ENCODE measurements at regions not wholly inside any gene's neighbourhood (a gene's known extent, or its start where the extent isn't known, plus 50 kb on each side); places are given as distances from the start of the nearest gene placed in this dataset.

DNA sequence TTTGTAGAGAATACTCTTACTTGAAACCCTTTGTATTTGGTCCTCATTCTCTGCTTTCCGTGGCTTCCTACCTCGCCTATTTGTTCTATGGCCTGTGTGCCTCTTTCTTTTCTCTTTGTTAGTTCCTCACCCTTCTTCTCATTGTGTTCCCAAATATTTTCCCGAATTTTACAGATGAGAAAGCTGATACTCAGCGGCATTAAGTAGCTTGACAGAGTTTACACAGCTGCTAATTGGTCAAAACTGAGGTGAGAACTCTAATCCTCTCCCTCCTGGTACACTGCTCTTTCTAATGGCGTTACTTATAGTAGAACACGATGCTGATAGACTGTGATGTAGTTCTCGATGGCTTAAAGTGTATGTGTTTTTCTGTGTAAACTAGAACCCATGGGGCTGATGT, 80.7 kb upstream of the HDAC9 start:
- DNase-seq (ENCODE audit: low read depth), result no peak
- H3K4me3 ChIP-seq (replicated peaks; ENCODE audit: low read depth, low read length), result no peak overlapping the region
- TF ChIP-seq, protein P1, sequence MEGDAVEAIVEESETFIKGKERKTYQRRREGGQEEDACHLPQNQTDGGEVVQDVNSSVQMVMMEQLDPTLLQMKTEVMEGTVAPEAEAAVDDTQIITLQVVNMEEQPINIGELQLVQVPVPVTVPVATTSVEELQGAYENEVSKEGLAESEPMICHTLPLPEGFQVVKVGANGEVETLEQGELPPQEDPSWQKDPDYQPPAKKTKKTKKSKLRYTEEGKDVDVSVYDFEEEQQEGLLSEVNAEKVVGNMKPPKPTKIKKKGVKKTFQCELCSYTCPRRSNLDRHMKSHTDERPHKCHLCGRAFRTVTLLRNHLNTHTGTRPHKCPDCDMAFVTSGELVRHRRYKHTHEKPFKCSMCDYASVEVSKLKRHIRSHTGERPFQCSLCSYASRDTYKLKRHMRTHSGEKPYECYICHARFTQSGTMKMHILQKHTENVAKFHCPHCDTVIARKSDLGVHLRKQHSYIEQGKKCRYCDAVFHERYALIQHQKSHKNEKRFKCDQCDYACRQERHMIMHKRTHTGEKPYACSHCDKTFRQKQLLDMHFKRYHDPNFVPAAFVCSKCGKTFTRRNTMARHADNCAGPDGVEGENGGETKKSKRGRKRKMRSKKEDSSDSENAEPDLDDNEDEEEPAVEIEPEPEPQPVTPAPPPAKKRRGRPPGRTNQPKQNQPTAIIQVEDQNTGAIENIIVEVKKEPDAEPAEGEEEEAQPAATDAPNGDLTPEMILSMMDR (IDR thresholded peaks at IDR 0.05; ENCODE audit: low read length, missing control alignments), result no peak

DNA sequence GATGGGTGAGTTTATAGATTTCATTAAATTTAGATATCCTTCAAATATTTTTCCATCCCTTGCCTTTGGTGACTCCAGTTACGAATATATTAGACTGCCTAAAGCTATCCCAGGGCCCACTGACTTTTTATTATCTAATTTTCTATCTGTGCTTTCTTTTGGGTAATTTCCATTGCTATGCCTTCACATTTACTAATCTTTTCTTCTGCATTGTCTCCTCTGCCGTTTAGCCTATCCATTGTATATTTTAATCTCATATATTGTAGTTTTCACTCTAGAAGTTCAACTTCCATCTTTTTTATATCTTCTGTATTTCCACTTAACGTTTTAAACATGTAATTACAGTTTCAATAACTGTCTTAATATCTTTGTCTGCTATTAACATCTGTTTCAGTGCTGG, 78.6 kb upstream of the HDAC9 start:
- no peak overlapping the region for H3K4me3 ChIP-seq (replicated peaks; ENCODE audit: low read depth, low read length)
- DNase-seq (ENCODE audit: low read depth), result no peak
- TF ChIP-seq, protein P1 (IDR thresholded peaks at IDR 0.05; ENCODE audit: low read length, missing control alignments), result no peak

DNA sequence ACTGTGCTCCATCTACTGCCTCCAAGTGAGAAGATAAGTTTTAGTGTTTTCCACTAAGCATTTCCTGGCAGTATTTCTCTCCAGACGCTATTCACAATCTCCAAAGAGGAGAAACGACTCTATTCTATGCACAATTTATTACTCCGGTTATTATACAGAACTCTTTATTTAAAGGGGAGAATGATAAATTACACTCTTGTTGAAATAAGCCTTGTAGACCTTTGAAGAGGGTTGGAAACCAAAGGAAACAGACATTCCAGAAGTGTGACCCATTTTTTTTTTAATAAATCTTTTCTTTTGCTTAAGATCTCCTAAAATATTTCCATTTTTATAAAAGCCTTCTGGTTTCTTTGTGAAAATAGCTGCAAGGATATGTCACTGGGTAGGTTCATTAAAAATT, 76.1 kb upstream of the HDAC9 start:
- TF ChIP-seq, protein P1 (IDR thresholded peaks at IDR 0.05; ENCODE audit: low read length, missing control alignments), result no peak
- no peak for DNase-seq (ENCODE audit: low read depth)
- H3K4me3 ChIP-seq (replicated peaks; ENCODE audit: low read depth, low read length), result no peak overlapping the region

DNA sequence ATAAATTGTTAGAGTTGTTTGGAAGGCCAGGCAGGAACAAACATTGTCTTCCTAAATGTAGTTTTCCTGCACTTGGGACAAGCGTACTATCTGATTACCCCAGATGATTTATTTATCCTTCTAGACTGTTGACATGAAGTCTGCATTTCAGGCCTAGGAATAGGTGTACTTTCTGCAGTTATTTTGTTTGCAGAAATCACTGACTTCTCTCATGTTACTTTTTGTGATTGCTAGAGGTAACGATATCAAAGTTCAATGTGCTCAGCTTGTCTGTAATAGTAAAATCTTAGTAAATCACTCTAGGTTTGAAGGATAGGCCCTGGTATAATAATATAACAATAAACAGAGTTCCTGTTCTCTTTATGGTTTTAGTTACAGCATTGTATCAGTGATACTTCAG, 75.4 kb upstream of the HDAC9 start:
- TF ChIP-seq, protein P1 (IDR thresholded peaks at IDR 0.05; ENCODE audit: low read length, missing control alignments), result no peak
- no peak for DNase-seq (ENCODE audit: low read depth)
- H3K4me3 ChIP-seq (replicated peaks; ENCODE audit: low read depth, low read length), result no peak overlapping the region

DNA sequence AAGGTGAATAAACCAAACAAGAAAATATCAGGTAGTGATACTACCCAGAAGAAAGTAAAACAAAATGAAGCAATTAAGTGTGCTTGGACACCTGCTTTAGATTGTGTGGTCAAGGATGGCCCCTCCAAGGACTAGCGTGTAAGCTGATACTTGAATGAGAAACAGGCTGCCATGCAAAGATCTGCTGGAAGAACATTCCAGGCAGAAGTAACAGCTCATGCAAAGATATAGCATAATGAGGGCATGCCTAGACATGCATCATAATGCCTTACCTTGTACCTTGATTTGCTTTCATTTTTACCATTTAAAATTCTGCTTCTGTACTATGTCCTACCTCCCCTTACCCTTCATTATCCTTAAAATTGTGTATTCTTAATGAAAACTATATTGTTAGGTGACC, 74.8 kb upstream of the HDAC9 start:
- no peak for DNase-seq (ENCODE audit: low read depth)
- H3K4me3 ChIP-seq (replicated peaks; ENCODE audit: low read depth, low read length), result no peak overlapping the region
- TF ChIP-seq, protein P1 (IDR thresholded peaks at IDR 0.05; ENCODE audit: low read length, missing control alignments), result no peak

DNA sequence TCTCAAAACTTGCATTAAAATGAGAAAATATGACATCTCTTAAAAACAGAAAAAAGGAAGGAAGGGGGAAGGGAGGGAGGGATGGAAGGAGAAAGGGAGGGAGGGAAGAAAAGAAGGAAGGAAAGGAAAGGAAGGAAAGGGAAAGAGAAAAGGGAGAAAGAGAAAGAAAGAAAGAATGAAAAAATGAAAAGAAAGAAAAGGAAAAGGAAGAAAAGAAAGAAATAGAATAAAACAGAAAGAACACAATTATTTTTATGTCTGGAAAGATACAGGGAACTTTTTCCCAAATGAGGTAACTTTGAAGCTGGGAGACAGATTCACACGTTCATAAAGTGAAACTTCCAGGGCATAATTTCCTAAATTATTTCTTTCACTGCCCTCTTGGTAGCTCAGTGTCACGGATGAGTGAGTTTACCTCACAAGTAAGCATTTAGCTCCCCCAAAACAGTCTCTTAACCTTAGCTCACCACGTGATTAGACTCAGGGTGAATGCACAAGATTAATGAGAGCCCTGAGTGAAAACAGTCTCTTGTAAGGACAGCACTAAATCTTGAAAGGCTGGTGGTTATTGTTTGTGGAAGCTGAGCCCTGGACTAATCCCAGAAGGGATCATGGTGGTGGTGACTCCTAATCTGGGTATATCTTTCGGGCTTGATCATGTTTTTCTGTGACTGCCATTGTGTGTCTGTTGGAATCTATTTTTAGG, 74.1 kb upstream of the HDAC9 start:
- no peak for DNase-seq (ENCODE audit: low read depth)
- H3K4me3 ChIP-seq (replicated peaks; ENCODE audit: low read depth, low read length), result no peak overlapping the region
- TF ChIP-seq, protein P1 (IDR thresholded peaks at IDR 0.05; ENCODE audit: low read length, missing control alignments), result no peak

DNA sequence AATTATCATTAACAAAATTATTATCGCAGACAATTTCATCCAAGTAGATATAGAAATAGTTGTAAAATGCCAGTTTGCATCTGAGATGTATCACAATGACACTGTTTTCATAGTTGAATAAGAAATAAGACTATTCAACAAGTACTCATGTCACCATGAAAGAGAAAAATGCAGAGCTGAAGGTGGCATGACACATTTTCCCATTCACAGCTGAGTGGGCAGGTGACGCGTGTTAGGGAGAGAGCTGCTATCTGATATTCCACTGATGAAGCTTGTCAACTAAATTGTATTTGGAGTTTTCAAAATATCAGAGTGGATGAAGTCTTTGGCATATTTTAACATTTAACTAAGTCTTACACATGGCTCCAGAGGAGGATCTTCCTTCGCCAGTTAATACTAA, 70.3 kb upstream of the HDAC9 start:
- TF ChIP-seq, protein P1 (IDR thresholded peaks at IDR 0.05; ENCODE audit: low read length, missing control alignments), result no peak
- no peak for DNase-seq (ENCODE audit: low read depth)
- no peak overlapping the region for H3K4me3 ChIP-seq (replicated peaks; ENCODE audit: low read depth, low read length)
